Glomerular visceral epithelial cell (primary cell): ENCODE measurements at regions not wholly inside any gene's neighbourhood (a gene's known extent, or its start where the extent isn't known, plus 50 kb on each side); places are given as distances from the start of the nearest gene placed in this dataset.
A peak's percentile ranks its signal among the peaks of the same experiment; 100 is the strongest.

Experiments used
- DNase-seq: peaks from one replicate; pipeline ENCODE4 v3.0.0-alpha.2; 2016; ENCODE audit errors: extremely low spot score

DNA sequence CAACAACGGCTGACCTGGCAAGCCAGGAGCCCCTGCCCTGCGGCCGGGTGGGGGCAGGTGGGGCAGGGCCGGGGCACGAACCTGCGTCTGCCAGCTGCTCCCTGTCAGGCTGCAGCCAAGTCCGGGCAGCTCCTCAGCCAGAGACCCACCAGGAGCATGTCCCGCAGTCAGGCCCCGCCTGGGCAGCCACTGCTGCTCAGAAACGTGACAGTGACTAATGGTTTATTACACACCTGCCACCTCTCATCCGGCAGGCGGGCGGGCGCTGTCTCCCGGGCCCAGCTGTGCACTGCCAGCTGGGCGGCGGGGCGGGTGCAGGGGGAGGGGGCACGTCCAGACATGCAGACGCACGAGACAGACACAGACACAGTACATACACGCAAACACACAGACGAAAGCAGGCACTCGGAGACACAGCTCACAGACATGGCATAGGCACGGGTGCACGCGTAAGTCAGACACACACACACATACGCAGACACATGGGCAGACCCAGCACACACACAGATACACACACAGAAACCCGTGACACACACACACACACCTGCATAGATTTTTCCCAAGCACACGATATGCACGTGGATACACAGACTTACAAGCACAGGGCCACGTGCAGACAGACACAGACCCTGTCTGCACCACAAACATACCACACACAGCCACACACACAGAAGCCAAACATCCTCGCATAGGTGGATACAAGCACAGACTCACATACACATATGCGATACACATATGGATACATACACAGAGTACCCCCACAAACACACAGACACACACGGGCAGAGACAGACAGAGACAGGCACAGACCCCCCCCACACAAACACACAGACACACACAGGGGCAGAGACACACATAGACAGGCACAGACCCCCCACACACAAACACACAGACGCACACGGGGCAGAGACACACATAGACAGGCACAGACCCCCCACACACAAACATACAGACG, 248.3 kb upstream of the CIBAR2 start:
- no peak for DNase-seq

DNA sequence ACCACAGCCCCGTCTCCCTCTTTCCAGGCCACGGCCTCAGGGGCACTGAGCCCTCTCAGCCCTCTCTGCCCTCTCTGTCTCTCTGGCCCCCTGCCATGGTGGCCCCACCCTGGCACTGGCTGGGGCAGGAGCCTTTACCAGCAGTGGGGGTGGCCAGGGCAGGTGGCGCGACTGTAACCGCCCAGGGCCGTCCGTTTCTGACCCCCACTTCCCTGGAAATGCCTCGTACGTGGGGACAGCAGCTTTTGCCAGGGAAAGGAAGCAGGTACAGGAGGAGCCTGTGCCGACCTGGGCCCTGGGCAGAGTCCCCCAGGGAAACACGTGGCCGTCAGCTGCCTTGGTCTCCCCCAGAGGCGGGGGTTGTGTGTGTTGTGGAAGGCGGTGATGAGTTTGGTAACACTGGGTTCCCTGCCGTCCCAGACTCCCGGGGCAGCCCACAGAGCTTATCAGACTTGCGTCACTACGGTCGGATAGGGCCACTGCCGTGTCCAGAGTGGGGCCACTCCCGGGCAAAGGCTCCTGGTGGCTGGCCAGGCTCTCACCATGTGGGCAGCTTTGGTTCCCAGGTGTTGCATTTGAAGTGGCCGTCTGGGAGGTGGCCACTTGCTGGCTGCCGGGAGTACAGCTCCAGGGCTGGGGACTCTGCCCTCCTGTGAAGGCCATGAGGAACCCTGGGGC, 249.3 kb upstream of the CIBAR2 start:
- DNase-seq, result no peak

DNA sequence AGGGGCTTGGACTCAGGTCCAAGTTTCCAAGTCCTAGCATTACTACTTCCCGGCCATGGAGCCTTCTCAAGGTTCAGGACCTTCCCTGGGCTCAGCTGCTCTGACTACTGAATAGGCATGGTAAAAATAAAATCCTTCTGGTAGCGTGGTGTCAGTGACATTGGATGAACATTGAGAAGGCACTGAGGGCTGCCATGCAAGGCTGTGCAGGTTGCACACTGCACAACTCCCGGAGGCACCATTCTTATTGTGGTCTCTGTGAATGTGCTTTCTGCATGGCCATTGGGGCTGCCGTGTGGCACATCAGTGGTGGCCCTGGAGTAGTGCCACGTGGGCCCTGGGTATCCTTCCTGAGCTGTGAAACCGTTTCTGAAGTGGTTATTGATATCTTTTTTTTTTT, 250.2 kb upstream of the CIBAR2 start:
- no peak for DNase-seq

DNA sequence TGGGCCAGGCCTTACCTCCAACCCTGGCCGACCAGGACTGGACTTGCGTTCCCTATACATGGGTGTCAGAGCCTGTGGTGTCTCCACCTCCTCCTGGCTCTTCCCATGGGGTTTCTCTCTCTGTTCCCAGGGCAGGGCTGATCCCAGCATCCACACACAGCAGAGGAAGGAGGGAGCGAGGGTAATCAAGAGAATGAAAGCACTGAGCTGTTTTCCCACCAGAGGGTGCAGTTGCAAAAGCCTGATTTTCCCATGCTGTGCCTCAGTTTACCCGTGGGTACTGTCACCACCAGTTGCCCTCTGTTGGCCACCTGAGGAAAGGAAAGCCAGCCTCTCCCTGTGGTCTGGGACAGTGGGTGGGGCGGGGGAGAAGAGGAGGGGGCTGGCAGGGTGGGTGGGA, 249.7 kb upstream of the GSE1 start:
- no peak for DNase-seq

DNA sequence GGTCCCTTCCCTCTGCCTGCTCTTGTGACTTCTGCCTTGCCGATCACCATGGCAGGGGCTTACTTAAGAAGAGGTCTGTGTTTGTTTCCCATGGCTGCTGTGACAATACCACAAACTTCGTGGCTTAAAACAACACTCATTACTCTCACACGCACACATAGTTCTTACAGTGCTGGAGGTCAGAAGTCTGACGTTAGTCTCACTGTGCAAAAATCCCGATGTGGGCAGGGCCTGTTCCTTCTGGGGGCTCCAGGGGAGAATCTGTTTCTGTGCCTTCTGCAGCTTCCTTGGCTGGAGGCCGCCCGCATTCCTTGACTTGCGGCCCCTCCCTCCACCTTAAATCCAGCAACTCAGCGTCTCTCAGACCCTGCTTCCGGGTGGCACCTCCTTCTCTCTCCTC, 249.2 kb upstream of the GSE1 start:
- no peak for DNase-seq

DNA sequence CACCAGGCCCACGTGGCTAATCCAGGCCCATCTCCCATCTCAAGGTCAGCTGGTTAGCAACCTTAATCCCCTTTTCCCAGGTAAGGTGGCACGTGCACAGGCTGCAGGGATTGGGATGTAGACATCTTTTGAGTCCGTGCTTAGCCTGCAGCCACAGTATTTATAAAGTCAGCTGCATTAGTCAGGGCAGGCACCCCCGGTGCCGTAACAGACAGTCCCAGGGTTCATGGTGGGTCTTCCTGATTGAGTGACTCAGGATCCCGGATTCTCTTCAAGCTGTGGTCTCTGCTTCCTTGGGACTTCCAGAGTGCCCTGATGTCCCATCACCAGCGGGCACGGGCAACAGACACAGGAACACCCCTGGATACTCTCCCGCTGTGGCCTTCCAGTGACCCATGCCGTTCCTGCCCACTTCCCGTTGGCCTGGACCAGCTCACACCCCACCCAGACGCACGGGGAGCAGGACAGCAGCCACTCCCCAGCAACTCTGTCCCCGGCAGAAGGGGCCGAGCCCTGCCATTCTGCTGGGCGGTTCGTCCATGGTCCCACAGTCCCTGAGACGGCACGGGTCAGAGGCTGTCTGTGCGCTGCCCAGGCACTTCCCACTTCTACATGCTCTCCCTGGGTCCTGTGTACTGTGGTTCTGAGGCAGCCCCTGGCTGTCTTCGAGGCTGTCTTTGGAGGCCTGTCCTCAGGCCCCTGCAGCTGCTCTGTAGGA, 248.6 kb upstream of the GSE1 start:
- DNase-seq, result no peak

DNA sequence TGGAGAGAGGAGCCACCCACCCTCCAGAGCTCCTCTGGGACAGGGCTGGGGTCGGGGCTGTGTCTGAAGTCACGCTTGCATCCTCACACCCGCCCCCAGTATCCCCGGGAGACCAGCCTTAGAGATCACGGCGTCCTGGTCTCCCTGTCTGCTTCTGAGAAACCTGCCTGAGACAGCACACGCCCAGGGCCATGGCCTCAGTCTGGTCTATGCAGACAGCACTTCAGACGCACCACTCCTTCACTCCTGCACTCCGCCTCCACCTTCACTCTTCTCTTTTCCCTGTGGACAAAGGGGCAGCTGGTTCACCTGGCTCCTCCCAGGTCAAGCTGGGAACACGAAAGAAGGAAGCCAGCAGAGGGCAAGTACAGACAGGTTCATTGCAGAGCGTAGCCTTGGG, 248.0 kb upstream of the GSE1 start:
- no peak for DNase-seq

DNA sequence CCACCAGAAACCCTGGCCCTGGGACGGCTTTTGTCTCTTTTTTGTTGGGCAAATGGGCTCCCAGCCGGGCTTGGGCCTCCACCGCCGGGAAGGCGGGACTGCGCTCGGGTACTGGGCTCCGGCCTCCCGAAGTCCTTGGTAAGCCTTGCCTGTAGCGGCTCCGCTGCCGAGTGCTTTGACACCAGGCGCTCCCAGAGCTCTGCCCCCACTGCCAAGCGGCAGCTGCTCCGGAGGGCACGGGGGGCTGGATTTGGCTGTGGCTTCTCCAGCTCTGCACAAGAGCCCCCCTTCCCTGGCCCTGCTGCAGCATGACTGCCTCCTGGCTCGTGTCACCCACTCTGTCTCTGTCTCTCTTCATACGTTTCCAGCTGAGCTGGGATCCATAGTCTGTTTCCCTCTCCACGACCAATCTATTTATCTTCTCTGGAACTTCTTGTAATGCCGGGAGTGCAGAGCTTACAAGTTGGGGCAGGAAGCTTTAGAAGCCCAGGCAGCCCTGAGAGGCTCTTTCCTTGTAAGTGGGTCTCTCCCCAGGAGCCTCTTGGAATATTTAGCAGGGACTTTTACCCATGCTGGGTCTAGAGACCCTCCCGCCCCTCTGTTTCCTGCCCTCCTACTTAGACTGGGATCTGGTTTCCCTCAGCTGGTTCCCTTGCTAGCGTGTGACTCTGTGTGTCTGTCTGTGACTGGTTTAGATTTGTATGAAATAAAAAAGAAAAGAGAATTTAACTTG, 246.9 kb upstream of the GSE1 start:
- no peak for DNase-seq

DNA sequence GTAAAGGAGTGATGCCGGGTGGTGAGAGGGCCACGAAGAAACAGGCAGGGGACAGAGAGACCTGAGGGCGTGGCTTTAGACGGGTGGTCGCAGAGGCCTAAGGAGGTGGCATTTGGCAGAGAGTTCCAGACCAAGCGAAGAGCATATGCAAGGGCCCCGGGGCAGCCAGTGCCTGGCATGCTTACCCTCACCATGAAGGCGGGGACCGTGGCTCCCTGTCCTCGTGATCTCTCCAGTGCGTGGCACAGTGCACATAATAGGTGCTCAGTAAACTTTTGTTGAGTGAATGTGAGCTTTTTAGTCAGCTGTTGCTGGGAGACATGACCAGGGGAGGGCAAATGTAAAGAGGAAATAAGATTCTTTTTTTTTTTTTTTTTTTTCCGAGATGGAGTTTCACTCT, 245.6 kb upstream of the GSE1 start:
- DNase-seq, result no peak

DNA sequence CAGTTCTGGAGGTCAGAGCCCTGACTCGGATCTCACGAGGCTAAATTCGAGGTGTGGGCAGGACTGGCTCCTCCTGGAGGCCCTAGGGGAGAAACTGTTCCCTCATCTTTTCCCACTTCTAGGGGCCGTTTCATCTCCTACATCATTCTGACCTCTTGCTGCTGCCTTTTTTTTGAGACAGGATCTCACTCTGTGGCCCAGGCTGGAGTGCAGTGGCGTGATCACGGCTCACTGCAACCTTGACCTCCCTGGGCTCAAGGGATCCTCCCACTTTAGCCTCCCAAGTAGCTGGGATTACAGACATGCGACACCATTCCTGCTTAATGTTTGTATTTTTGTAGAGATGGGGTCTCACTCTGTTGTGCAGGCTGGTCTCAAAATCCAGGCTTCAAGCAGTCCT, 244.1 kb upstream of the GSE1 start:
- no peak for DNase-seq

DNA sequence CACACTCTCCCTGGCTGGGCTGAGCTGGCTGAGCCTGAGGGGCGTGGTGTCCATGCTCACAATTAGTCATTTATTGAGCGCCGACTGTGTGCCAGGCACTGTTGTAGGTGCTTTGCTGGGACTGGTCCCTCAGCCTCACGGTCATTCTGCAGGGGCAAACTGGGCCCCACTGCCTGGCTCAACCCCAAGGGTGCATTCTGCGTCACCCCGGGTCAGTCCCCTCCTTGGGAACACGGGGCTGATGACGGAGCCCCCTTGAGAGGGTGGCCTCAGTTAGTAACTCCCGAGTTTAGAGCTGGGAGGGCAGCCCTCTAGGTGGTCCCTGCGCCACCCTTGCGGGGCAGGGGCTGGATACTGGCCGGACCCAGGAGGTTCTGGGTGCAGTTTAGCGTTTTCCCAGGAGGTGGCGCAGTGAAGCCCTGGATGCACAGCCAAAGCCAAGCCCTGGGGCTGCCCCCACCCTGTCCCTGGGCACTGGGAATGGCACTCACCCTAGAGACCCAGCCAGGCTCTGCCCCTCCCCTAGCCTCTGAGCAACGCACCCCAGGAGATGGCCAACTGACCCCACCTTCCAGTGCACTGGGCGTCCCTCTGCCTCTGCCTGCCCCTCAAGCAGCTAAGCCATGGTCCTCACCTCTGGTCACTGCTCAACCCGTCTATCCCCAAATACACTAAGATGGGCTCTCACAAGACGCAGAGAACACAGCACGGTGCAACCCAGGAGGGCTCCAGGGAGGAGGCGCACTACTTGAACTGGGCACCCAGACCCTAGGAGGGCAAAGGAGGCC, 243.2 kb upstream of the GSE1 start:
- peak; percentile 31 for DNase-seq

DNA sequence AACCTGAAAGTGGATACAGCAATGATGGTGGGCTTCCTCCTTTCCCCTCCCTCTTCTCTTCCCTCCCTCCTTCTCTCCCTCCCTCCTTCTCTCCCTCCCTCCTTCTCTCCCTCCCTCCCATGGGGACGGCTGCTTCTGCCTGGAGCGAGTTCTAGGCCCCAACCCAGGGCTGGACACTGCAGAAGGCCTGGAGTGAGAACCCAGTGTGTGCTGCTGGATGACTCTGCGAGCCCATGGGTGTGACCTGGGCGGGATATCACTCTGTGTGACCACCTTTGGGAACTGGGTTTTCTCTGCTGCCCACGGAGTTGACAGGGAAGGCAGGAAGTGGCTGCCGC, 242.6 kb upstream of the GSE1 start:
- DNase-seq, result no peak

DNA sequence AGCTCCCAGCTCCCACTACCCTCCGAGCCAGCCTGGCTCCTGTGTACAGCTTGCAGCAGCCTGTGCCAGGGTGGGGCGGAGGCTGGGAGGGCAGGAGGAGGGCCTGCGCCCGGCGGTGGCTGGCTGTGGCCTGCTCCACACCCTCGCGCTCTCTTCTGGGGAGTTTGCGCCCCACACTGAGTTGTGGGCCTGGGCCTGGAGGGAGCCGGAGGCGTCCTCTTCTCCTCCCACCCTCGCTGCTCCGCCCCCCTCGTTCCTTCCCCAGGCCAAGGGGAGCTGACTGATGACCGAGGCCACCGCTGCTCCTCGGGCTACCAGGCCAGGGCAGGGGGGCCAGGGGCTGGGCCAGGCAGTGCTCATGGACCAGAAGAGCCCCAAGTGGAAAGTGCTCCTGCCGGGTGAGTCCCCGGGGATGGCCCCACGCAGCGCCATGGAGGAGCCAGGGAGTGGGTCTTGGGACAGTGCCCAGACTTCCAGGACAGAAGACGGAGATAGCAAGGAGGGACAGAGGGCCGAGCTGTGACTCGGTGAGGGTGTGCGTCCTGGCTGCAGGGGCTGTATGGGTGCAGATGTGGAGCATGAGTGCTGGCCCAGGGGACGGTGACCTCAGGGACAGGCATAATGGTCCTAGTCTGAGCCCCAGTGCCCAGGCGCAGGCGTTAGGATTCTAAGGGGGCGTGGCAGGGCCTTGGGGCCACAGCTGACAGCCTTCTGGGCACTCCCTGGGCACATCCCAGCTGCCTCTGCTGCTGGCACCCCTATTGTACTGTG, 242.1 kb upstream of the GSE1 start:
- no peak for DNase-seq

DNA sequence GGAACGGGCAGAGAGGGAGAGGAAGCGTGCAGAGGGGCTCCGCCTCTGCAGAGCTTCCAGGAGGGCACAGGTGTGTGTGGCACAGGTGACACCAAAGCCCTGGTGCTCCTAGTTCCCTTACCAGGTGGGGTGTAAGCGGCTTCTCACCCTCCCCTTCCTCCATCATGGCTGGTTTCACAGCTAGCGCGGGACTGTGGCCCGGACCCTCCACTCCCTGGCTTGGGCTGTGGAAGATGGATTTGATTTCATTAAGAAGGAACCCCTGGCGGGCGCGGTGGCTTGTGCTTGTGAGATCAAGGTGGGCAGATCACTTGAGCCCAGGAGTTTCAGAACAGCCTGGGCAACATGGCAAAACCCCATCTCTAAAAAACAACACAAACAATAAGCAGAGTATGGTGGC, 241.2 kb upstream of the GSE1 start:
- no peak for DNase-seq

DNA sequence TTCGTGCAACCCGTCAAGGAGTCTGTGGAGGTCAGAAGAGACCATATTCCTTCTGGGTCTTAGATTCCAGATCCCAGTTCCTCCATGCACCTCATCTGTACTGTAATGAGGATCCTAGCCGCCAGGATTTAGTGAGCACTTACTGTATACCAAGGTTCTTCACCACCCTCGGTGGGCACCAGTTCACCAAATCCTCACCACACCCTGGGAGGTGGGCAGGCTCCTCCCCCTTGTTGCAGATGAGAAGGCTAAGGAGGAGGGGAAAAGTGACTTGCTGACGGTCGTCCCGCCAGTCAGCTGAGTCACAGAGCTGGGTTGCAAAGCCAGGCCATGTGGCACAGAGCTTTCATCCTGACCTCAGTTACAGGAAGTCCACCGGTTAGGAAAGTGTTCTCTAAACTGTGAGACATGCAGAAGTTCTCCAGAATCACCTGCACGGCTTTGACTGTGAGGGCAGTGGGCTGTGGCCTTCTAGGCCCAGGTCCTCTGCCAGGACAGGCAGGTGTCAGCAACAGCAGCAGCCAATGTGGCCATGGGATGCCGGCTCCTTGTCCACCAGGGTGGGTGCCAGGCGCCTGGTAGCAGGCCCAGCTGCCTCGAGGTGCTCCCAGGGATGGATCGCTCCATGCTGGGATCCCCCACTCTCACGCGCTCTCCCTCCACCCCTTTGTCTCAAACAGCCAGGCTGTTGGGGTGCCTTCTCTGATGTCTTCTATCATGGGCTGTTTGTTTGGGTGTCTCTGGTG, 240.3 kb upstream of the GSE1 start:
- peak; percentile 53 for DNase-seq

DNA sequence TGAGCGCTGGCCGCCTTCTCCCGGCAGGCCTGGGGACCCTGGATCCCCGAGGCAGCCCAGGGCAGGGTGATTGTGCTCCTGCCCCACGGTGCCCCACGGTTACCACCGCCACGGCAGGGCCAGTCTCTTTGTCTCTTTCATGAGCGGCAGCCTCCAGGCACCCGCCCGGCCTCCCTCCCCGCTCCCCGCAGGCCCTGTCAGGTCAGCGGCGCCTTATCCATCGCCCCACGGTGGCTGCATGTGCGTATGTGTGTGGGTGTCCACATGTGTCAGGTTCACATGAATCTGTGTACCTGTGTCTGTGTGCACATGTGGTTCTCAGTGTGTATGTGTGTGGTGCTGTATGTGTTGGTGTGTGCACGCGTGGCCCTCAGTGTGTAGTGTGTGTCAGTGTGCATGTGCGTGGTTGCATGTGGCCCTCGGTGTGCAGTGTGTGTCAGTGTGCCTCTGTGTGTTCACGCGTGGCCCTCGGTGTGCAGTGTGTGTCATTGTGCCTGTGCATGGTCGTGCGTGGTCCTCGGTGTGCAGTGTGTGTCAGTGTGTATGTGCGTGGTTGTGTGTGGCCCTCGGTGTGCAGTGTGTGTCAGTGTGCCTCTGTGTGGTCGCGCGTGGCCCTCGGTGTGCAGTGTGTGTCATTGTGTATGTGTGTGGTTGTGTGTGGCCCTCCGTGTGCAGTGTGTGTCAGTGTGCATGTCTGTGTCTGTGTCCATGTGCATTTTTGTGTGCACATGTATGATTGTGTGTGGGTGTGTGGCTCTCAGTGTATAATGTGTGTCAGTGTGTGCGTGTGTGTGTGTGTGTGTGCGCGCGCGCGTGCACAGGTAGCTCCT, 239.2 kb upstream of the GSE1 start:
- DNase-seq, result no peak

DNA sequence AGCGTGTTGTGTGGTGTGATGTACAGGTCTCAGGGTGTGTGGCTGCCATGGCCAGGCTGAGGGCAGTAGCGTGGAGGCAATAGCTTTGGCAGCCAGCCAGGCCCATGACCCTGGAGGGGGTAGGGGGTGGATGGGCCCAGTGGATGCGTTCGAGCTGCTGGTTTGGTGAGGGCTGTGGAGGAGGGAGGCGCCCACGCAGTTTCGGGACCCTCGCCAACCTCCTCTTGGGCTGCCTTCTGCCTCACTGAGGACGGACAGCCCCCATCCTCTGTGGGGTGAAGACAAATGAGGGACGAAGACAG, 238.6 kb upstream of the GSE1 start:
- DNase-seq, result no peak

DNA sequence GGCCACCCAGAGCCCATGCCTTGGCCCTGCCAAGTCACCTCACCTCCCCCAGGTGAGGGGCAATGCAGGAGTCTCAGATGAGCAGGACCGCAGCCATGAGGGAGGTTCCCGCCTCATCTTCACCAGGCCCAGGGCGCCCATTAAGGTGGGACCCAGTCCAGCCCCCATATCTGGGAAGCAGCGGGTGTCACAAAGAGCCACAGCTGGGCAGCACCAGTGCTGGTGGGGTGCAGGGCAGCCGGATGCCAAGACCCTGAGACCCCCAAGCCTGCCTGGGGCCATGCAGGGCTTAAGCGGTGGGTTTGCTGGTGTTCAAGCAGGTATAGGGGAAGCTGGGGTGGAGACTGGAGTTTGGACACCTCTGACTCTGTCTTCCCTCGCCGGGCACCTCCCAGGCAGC, 237.8 kb upstream of the GSE1 start:
- no peak for DNase-seq
